BLaER1 (cell line): ENCODE measurements at regions not wholly inside any gene's neighbourhood (a gene's known extent, or its start where the extent isn't known, plus 50 kb on each side); places are given as distances from the start of the nearest gene placed in this dataset.

Experiments
- H3K27ac ChIP-seq: shearing (Covaris generic); formaldehyde crosslinking; 2 replicates; pipeline ENCODE4 v1.8.1; 2022
- H3K27me3 ChIP-seq: shearing (Covaris generic); formaldehyde crosslinking; 2 replicates; pipeline ENCODE4 v1.8.1; 2022
- H3K36me3 ChIP-seq: shearing (Covaris generic); formaldehyde crosslinking; 2 replicates; pipeline ENCODE4 v1.8.1; 2022
- H3K4me1 ChIP-seq: shearing (Covaris generic); formaldehyde crosslinking; 2 replicates; pipeline ENCODE4 v1.8.1; 2022
- H3K4me2 ChIP-seq: shearing (Covaris generic); formaldehyde crosslinking; 2 replicates; pipeline ENCODE4 v1.8.1; 2022
- H3K4me3 ChIP-seq: shearing (Covaris generic); formaldehyde crosslinking; 2 replicates; pipeline ENCODE4 v1.8.1; 2022
- H3K9ac ChIP-seq: shearing (Covaris generic); formaldehyde crosslinking; 2 replicates; pipeline ENCODE4 v1.8.1; 2022
- H3K9me3 ChIP-seq: shearing (Covaris generic); formaldehyde crosslinking; 2 replicates; pipeline ENCODE4 v1.8.1; 2022
- H4K20me1 ChIP-seq: shearing (Covaris generic); formaldehyde crosslinking; 2 replicates; pipeline ENCODE4 v1.8.1; 2022
- Cebpa-rat ChIP-seq: shearing (Covaris generic); IDR thresholded peaks from 2 replicates; pipeline ENCODE4 v1.8.1; 2022

DNA sequence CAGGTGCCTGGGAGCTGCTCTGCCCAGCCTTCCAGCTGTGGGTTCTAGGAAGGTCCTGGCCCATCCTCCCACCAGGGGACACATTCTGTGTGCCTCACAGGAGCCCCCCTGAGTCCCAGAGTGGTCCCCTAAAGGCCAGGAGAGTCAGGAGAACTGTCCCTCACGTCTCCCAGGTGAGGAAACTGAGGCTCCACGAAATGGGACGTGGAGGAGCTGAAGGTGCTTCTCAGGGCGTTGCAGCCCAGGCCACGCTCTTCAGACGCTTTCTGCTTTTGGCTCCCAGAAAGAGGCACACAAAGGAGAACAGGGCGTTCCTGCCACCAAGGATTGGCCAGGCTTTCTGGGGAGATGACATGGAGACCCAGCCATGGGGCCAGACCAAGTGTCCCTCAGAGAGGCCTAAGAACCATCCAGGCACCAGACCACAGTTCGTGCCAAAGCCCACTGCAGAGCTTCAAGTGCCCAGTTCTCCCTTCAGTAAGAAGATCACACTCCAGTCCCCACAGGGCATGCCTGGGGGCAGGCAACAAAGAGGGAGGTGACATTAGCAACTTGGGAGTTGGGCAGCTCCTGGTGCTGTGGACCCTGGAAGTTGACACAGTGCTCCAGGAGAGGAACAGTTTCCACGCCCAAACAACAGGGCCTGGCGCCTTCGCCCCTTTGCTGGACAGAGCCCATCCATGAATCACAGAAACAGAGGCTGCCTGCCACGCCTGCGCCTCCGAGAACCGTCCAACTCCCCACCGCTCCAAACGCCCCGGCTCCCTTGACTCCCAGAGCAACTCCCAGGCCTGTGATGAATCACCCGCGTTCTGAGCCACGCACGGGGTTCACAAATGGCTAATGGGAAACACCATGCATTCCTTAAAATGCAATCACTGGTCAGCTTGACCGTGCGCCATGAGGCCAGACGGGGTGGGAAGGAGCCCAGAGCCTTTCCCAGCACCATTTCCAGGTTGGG lies 589.2 kb downstream of the BRD1 start:
- no peak overlapping the region for H3K4me3 ChIP-seq
- TF ChIP-seq Cebpa-rat: no peak

DNA sequence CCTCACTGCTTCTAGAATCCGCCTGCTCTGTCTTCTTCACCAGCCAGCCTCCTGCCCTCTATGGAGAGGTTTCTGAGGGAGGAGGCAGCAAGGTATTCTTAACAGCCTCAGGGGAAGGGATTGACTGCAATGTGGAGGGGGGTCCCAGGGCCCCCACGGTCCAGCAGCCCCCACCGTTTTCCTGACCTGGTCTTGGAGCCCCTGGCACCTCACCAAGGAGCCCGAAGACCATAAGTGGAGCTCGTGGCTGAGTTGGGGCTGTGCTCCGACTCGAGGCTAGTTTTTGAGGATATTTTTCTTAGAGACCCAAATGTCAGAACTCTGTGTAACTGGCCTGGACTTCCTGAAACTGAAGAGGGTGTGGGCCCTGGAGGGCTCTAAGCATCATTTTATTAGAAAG lies 590.0 kb downstream of the BRD1 start:
- Histone ChIP-seq H3K36me3 (no peaks in the 10 kb centered on the region), H3K4me1 (peaks cover 6% of the 10 kb centered on the region; the same call in 1 of the 2 replicates), H3K9ac (no peak overlapping the region), H4K20me1 (peaks cover 10% of the 10 kb centered on the region; the same call in 1 of the 2 replicates), H3K9me3 (no peaks in the 10 kb centered on the region), H3K4me2 (no peak overlapping the region), H3K4me3 (no peak overlapping the region), H3K27ac (no peak overlapping the region), H3K27me3 (no peaks in the 10 kb centered on the region)
- TF ChIP-seq Cebpa-rat: no peak

More for the DNA sequence above, 589.2 kb downstream of the BRD1 start:
- H3K9ac ChIP-seq: no peak overlapping the region
- H4K20me1 ChIP-seq: peaks cover 10% of the 10 kb centered on the region; the same call in 1 of the 2 replicates
- peaks cover 6% of the 10 kb centered on the region; the same call in 1 of the 2 replicates for H3K4me1 ChIP-seq
- no peak overlapping the region for H3K27ac ChIP-seq
- no peaks in the 10 kb centered on the region for H3K27me3 ChIP-seq
- H3K4me2 ChIP-seq: no peak overlapping the region
- H3K9me3 ChIP-seq: no peaks in the 10 kb centered on the region
- no peaks in the 10 kb centered on the region for H3K36me3 ChIP-seq

DNA sequence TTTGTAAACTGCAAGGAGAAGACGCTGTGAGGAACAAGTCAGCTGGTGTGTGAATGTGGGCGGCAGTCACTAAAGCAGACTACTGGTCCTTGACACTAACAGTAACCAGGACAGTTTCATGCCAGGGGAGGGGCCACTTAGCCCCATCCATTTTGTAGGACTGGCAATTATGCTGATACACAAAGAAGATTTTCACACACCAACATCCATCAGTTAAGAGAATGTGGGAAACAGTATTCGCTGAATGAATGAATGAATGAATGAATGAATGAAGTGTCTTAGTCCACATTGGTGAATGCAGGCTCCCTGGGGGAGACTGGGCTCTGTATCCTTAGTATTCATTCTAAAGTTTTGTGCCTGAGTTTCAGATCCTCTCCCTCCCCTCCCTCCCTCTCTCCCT lies 590.4 kb downstream of the BRD1 start:
- Histone ChIP-seq H3K36me3 (no peaks in the 10 kb centered on the region), H3K4me2 (no peak overlapping the region), H3K9me3 (no peaks in the 10 kb centered on the region), H3K4me3 (no peak overlapping the region), H3K9ac (no peak overlapping the region), H3K27ac (no peak overlapping the region), H3K4me1 (peaks cover 6% of the 10 kb centered on the region; the same call in 1 of the 2 replicates), H3K27me3 (no peaks in the 10 kb centered on the region), H4K20me1 (peaks cover 15% of the 10 kb centered on the region; the same call in 1 of the 2 replicates)
- no peak for TF ChIP-seq Cebpa-rat

DNA sequence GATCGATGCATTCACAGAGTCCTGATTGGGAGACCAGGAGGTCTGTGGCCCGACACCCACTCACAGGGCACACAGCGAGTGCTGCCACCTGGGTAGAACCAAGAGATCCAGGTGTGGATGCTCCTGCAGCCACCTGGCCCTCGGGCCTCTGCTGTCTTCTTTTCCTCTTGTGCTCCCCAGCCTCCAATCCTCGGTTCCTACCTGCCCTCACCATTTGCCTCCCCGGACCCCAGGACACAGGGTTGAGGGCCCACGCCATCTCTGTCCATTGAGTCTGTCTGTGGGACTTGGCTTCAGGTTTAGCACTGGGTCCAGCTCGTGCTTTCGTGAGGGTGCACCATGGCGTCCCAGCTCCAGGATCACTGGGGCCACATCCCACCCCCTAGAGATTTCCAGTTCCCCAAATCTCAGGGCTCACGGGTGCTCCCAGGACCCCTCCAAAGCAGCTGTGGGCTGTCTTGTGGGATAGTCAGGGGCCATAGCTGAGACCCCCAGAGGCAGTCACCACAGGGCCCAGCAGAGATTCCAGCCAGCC lies 591.1 kb downstream of the BRD1 start:
- H3K36me3 ChIP-seq: no peaks in the 10 kb centered on the region
- H3K9me3 ChIP-seq: no peaks in the 10 kb centered on the region
- H3K4me2 ChIP-seq: no peak overlapping the region
- H3K27ac ChIP-seq: no peak overlapping the region
- no peaks in the 10 kb centered on the region for H3K27me3 ChIP-seq
- H3K4me3 ChIP-seq: no peak overlapping the region
- H3K4me1 ChIP-seq: peaks cover 6% of the 10 kb centered on the region; the same call in 1 of the 2 replicates
- H4K20me1 ChIP-seq: peaks cover 21% of the 10 kb centered on the region; the same call in 1 of the 2 replicates
- TF ChIP-seq Cebpa-rat: no peak
- no peak overlapping the region for H3K9ac ChIP-seq

DNA sequence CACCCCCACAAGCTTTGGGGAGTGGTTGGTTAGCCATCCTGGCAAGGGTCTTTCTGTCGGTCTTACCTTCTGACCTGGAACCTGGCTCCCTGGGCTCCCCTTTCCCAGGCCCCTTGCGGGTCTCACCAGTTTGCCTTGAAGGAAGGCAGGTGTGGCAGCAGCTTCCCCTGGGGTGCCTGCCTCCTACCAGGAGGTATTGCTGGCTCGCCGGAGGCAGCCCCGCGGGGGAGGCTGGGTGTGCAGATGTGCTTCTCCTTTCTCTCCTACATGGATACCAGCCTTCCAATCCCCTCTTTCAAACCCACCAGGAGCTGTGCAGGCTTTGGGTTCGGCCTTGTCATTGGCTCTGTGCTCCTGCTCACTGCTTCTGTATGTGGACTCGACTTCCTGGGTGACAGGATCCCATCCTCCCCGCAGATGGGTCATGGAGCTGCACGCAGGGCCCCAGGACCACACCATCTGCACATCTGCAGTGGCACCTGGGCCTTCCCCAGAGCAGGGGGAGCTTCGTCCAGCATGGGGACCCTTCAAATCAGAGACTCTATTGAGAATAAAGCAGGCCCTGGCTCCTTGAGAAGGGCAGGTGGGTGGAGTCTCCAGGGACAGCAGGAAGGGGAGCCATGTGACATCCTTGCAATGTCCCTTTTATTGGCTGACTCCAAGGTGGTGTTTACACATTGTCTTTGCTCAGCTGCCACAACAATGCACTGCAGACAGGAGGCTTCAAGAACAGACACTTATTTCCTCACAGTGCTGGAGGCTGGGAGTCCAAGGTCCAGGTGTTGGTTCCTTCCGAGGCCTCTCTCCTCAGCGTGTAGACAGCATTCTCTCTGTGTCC lies 592.0 kb downstream of the BRD1 start:
- Histone ChIP-seq H3K4me3 (no peak overlapping the region), H3K27me3 (no peaks in the 10 kb centered on the region), H3K9me3 (no peaks in the 10 kb centered on the region), H3K36me3 (no peaks in the 10 kb centered on the region), H3K4me2 (no peak overlapping the region; the same call in 1 of the 2 replicates), H3K27ac (no peak overlapping the region), H3K4me1 (peaks cover 6% of the 10 kb centered on the region; the same call in 1 of the 2 replicates), H3K9ac (no peak overlapping the region), H4K20me1 (peaks cover 21% of the 10 kb centered on the region; the same call in 1 of the 2 replicates)
- no peak for TF ChIP-seq Cebpa-rat

DNA sequence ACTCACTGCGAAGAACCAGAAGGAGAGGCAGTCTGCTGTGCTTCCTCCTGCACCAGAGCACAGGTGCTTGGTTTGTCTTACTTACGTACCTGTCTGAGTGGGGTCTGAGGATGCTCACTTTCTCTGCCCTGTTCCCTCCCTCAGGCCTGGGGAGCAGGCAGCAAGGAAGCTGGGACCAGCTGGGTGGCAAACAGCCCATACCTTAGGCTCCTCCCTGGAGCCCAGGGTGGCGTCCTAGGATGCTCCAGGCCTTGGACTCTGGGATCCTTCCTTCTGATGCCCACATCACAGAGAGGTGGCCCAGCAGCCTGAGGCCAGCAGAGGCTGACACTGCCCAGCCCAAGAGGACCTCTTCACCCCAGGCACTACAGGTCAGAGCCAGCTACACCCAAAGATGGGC lies 593.2 kb downstream of the BRD1 start:
- Histone ChIP-seq H3K9me3 (no peaks in the 10 kb centered on the region), H3K4me3 (no peak overlapping the region), H3K36me3 (no peaks in the 10 kb centered on the region), H3K27ac (no peak overlapping the region), H3K4me2 (no peak overlapping the region), H4K20me1 (peaks cover 23% of the 10 kb centered on the region; the same call in 1 of the 2 replicates), H3K27me3 (no peaks in the 10 kb centered on the region), H3K4me1 (peaks cover 6% of the 10 kb centered on the region; the same call in 1 of the 2 replicates), H3K9ac (no peak overlapping the region)
- no peak for TF ChIP-seq Cebpa-rat

DNA sequence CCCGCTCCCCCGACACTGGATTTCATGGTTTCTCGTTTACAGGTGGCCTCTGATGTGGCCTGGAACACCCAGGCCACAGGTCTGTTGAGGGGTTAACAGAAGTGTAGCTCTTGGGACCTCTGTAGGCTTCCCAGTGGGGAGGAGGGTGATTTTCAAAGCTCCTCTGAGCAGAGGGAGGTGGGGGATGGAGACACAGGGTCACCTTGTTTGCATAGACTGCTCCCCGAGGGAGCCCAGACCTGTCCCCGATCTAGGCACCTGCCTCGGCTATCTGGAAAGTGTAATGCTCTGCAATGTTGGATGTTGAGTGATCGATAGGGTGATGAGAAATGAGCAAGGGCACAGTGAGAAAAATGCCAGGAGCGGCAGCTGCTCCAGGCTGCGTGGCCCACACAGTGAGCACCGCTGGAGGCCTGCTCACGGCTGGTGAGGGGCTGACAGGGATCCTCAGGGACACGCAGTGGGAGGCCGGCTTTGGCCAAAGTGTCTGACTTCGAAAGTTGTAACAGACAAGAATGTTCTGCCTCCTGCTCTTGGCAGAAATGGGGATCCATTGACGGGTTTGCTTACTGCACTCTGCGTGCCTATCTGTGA lies 594.1 kb downstream of the BRD1 start:
- no peak overlapping the region for H3K9ac ChIP-seq
- no peak overlapping the region for H3K27ac ChIP-seq
- no peaks in the 10 kb centered on the region for H3K9me3 ChIP-seq
- peaks cover 25% of the 10 kb centered on the region; the same call in 1 of the 2 replicates for H4K20me1 ChIP-seq
- peaks cover 6% of the 10 kb centered on the region; the same call in 1 of the 2 replicates for H3K4me1 ChIP-seq
- H3K4me3 ChIP-seq: no peak overlapping the region
- H3K27me3 ChIP-seq: no peaks in the 10 kb centered on the region
- no peak overlapping the region for H3K4me2 ChIP-seq
- TF ChIP-seq Cebpa-rat: no peak
- H3K36me3 ChIP-seq: no peaks in the 10 kb centered on the region

DNA sequence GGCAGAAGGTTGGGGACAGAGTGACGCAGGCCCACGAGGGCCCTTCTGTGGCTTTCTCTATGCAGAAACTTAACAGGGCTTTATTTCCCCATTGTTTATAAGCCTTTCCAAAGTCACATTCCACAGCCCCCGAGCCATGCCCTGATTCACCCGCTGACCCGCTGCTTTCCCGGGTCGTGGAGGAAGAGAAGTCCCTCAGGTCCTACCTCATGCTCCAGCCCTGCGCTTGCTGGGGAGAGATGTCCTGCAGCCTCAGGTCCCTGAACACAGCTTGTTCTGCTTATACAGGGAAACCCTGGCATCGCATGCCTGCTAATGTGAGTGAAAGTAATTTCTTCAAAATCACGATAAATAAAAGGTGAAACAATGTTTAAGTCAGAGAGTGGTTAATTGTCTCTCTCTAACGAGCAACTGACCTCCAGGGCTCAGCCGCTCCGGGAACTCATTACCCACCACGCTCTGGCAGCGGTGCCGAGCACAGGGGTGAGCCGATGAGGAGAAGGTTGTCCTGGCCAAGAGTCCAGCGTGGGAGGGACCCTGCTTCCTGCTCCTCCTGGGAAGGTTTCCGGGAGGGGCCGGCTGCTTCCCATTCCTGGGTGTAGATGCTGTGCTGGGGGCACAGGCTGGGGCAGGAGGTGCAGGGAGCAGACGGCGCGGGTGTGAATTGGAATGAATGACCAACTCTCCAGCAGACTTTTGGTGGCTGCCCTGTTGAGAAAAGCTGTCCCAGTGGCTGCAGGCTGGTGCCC lies 595.2 kb downstream of the BRD1 start:
- Histone ChIP-seq H3K27me3 (no peaks in the 10 kb centered on the region), H3K4me1 (peaks cover 6% of the 10 kb centered on the region; the same call in 1 of the 2 replicates), H3K4me3 (no peak overlapping the region), H4K20me1 (peaks cover 25% of the 10 kb centered on the region; the same call in 1 of the 2 replicates), H3K4me2 (no peak overlapping the region), H3K36me3 (no peaks in the 10 kb centered on the region), H3K9me3 (no peaks in the 10 kb centered on the region), H3K27ac (no peak overlapping the region), H3K9ac (no peak overlapping the region)
- TF ChIP-seq Cebpa-rat: no peak
